GM13977 (cell line): ENCODE measurements at regions not wholly inside any gene's neighbourhood (a gene's known extent, or its start where the extent isn't known, plus 50 kb on each side); places are given as distances from the start of the nearest gene placed in this dataset.
"Not testable (repeated sequence)": the region's sequence is repeated elsewhere in the genome, so short reads cannot be mapped to it uniquely, and the experiment has no call there.

Experiments used
- DNase-seq: peaks from one replicate; pipeline ENCODE4 v3.0.0; 2012; ENCODE audit warnings: low spot score
- in situ Hi-C: fragments of 300-500 bp; cut with MboI; formaldehyde crosslinking; loops from one replicate; pipeline ENCODE4 v1.12.0; 2022; ENCODE audit warnings: low sequenced_read_pairs, low pct_unique_long_range_greater_than_20kb, mixed read lengths, inconsistent platforms; ENCODE audit not compliant: unreplicated experiment
- TF ChIP-seq, protein P1 (sequence below): IDR thresholded peaks from 2 replicates; pipeline ENCODE4 v1.5.1; 2012; ENCODE audit warnings: mild to moderate bottlenecking, control low read depth; ENCODE audit not compliant: insufficient read depth; ENCODE audit errors: extremely low read depth, missing control alignments

- TF ChIP-seq, protein P1, sequence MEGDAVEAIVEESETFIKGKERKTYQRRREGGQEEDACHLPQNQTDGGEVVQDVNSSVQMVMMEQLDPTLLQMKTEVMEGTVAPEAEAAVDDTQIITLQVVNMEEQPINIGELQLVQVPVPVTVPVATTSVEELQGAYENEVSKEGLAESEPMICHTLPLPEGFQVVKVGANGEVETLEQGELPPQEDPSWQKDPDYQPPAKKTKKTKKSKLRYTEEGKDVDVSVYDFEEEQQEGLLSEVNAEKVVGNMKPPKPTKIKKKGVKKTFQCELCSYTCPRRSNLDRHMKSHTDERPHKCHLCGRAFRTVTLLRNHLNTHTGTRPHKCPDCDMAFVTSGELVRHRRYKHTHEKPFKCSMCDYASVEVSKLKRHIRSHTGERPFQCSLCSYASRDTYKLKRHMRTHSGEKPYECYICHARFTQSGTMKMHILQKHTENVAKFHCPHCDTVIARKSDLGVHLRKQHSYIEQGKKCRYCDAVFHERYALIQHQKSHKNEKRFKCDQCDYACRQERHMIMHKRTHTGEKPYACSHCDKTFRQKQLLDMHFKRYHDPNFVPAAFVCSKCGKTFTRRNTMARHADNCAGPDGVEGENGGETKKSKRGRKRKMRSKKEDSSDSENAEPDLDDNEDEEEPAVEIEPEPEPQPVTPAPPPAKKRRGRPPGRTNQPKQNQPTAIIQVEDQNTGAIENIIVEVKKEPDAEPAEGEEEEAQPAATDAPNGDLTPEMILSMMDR = no peak
- DNase-seq = no peak
- in situ Hi-C loops = no loop called here
These were observed 367.1 kb downstream of the C6orf118 start for GRCh38 chr6:164942271-164942670.

- DNase-seq, in situ Hi-C loops: not testable (repeated sequence)
These were observed 376.1 kb downstream of the C6orf118 start for GRCh38 chr6:164933238-164933794.

GRCh38 chr6:164929408-164929977 lies 379.9 kb downstream of the C6orf118 start:
- in situ Hi-C loops = no loop called here
- DNase-seq = no peak
- TF ChIP-seq, protein P1 = no peak

DNA sequence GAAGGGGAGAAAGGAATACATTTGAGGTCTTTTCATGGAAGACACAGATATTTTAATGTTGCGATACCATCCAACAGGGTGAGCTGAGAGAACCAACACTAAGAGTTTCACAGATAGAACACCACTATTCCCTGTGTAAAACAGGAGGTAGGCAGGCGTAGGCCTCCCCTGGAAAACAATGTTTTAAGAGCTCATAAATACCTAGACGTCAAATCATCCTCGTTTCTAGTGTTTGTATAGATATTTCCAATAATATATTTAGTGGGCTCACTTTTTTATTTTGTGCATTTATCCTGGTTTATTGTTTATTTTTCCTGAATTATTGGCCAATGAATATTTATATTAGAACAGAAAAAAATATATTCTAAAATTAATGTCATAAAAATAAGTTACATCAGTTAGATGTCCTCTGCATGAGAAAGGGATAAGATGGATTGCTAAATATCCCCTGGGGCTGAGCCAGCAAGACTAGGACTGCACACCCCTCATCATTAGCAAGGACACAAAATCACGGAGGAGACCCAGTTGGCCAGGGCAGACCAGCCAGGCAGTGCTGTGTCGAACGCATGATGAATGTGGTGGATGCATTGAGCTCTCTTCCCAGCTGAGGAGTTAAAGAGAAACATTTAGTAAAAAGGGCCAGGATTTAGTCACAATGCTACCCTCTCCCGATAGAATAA lies 380.5 kb downstream of the C6orf118 start:
- in situ Hi-C loops = no loop called here
- DNase-seq = no peak

DNA sequence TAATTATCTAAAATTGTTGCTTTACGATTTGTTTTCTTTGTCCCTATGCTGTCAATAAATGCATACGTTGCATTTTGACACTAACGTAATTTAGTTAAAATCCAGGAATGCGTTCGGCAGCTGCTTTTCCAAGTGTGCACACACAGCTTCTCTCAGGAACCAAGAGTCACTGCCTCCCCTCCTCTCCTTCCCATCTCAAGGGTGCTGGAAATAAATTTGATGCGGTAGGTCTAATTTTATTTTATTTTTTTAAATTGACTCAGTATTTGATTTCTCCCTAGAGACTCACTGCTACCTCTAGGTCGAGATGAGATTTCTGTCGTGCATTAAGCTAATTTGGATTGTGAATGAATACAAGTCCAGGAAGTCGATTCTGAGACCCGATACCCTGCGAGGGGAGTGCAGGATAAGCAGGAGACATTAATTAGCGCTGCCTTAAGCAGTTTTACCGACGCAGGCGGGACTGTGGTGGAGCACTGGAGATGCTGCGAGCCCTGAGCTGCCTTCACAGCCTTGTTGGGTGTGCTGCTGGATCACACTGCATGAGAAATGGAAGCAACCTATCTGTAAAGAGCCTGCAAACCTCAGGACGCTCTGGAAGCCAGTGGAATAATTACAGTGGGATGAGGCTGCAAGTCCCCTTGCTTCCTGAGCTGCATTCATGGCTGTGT lies 381.2 kb downstream of the C6orf118 start:
- in situ Hi-C loops = no loop called here
- TF ChIP-seq, protein P1 = no peak
- no peak for DNase-seq

More for the DNA sequence above, 380.5 kb downstream of the C6orf118 start:
- TF ChIP-seq, protein P1 = no peak

DNA sequence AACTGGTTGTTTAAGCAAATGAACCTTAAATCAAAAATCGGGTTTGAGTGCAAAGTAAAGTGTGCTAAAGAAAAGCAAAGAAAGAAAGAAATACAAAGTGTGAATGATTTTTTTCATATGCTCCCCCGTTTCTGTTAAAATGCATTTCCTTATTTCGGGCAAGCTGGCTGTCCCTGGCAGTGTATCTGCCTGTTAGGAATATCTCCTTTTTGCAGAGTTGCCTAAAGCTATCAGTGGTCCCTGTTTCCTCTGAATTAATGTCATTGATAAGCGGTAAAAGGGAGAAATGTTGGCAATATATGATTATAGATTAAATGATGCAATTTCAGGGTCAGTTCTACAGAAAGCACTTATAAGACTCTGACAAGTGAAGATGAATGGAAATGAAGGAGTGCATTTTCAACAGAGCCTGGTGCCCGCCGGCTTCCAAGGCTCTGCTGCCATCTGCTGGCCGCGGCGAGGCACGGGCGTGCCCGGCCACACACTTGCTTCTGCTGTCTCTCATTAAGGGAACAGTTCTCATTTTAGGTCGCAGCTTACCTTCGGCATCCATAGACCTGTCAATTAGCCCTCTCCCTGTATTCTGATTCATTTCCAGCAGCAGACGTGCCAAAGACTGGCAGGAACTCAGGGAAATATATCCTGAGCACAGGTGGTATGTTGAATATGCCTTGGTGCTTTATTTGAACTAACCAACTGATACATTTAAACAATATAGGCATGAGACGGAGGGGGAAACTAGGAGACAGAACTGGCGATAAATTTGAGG lies 381.9 kb downstream of the C6orf118 start:
- TF ChIP-seq, protein P1 = peak; percentile 97
- in situ Hi-C loops = no loop called here
- peak; percentile 74 for DNase-seq
